Spleen (tissue), 7 donors: ENCODE measurements at regions not wholly inside any gene's neighbourhood (a gene's known extent, or its start where the extent isn't known, plus 50 kb on each side); places are given as distances from the start of the nearest gene placed in this dataset.

Experiments used
- CTCF ChIP-seq, 11 experiments: fragments of 200-600 bp in 7 of 11; fragments of 450-650 bp in 4 of 11; sonication (generic) in 4 of 11; IDR thresholded peaks in 8 of 11; conservative IDR thresholded peaks in 3 of 11; 1 replicate in 7 of 11; 2 replicates in 4 of 11; pipeline versions ENCODE4 v1.4.0 to v1.8.0; 2016 to 2021; ENCODE audit warnings: antibody characterized with exemption in 11 of 11, inconsistent platforms in 4 of 11, mild to moderate bottlenecking in 1 of 11
- POLR2A ChIP-seq, 3 donors: fragments of 450-650 bp; IDR thresholded peaks; one replicate each; pipeline ENCODE4 v1.5.1; 2017; ENCODE audit warnings: antibody characterized with exemption in 3 of 3, mild to moderate bottlenecking in 1 of 3
- donor health status: DM: no; HTN: no; CAD: no; lungs with moderate emphysema.
- donor health status: DM: no; HTN: no; CAD: no.
- donor health status: DM: no; HTN: no; CAD: no.

- TF ChIP-seq CTCF (IDR thresholded peaks at IDR 0.05 in 8 of 11, conservative IDR thresholded peaks at IDR 0.05 in 3 of 11), result no peak
- TF ChIP-seq POLR2A (IDR thresholded peaks at IDR 0.05), result no peak
Observed at GRCh38 chr9:31188496-31188895, 1195.9 kb upstream of the ACO1 start.
